Right cardiac atrium (tissue), 5 donors: ENCODE measurements at regions not wholly inside any gene's neighbourhood (a gene's known extent, or its start where the extent isn't known, plus 50 kb on each side); places are given as distances from the start of the nearest gene placed in this dataset.

ENCODE experiments used
- ATAC-seq, 2 donors: fragments of 200-7000 bp; cut with Tn5 transposase; one replicate each; pipeline versions ENCODE4 v1.8.0 to v1.9.1; 2020; ENCODE audit warnings: moderate library complexity in 2 of 2, mild to moderate bottlenecking in 1 of 2
- DNase-seq, 3 donors: peaks; one replicate each; pipeline ENCODE4 v3.0.0-alpha.2; 2020
- H3K27ac ChIP-seq: one replicate; pipeline ENCODE4 v1.5.1; 2013; ENCODE audit warnings: mild to moderate bottlenecking, low read length, control low read depth, moderate library complexity
- H3K27me3 ChIP-seq: one replicate; pipeline ENCODE4 v1.6.1; 2013; ENCODE audit not compliant: control insufficient read depth, insufficient read depth
- H3K4me1 ChIP-seq: one replicate; pipeline ENCODE4 v1.6.1; 2013; ENCODE audit warnings: low read length; ENCODE audit not compliant: control insufficient read depth, insufficient read depth
- H3K4me3 ChIP-seq: one replicate; pipeline ENCODE4 v1.5.1; 2013; ENCODE audit warnings: low read length, control low read depth
- H3K9me3 ChIP-seq: one replicate; pipeline ENCODE4 v1.6.1; 2013; ENCODE audit warnings: low read length; ENCODE audit not compliant: control insufficient read depth
- WGBS: extraction: QIAGEN DNeasy Blood & Tissue Kit; methylation state at CpG from one replicate; pipeline ENCODE4 v1.1.7; 2013; 5-methylcytosine and 5-hydroxymethylcytosine counted together
- intact Hi-C, 4 donors: fragments of 100-400 bp; cut with DNase I; formaldehyde crosslinking; loops; one replicate each; pipeline versions ENCODE4 v1.11.0 to v1.14.0; 2022 to 2023
- donor health status: healthy with polysubstance abuse.
- donor health status: DM: no; HTN: yes; CAD: no.
- donor health status: DM: no; HTN: no; CAD: no.
- donor health status: DM: no; HTN: yes; CAD: no; lungs with severe emphysema.
- donor health status: DM: yes; HTN: yes; CAD: no.

DNA sequence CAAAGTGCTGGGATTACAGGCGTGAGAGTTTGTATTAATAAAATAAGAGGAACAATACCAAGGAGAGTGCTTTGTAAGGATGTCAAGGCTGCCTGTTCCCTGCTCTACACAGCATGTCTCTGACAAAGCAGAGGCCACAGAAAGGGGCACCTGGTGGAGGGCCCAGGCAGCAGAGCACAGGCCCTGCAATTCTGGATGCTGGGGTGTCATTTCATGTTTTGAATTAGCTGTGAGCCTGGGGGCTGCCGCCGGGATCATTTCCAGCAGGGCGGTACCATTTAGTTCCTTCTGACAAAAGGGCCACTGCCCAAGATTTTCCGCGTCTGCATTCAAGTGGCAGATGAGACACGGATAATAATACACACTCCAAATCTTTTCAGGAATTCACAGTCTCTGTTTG lies 396.9 kb downstream of the GADD45G start:
- DNase-seq (no peak), ATAC-seq (no peak)
- intact Hi-C loops = loop anchor here in 3 of 4 donors (10.0 kb wide), 2 partner anchors 93 to 127 kb away; no protein-coding TSS in a partner anchor
- Histone ChIP-seq H3K9me3 (no peaks in the 10 kb centered on the region), H3K27me3 (no peaks in the 10 kb centered on the region), H3K4me3 (no peak overlapping the region), H3K4me1 (peaks cover 16% of the 10 kb centered on the region), H3K27ac (peak overlapping the region; percentile 9)
- WGBS = 53% methylated on average over 7 of the region's 7 CpGs

DNA sequence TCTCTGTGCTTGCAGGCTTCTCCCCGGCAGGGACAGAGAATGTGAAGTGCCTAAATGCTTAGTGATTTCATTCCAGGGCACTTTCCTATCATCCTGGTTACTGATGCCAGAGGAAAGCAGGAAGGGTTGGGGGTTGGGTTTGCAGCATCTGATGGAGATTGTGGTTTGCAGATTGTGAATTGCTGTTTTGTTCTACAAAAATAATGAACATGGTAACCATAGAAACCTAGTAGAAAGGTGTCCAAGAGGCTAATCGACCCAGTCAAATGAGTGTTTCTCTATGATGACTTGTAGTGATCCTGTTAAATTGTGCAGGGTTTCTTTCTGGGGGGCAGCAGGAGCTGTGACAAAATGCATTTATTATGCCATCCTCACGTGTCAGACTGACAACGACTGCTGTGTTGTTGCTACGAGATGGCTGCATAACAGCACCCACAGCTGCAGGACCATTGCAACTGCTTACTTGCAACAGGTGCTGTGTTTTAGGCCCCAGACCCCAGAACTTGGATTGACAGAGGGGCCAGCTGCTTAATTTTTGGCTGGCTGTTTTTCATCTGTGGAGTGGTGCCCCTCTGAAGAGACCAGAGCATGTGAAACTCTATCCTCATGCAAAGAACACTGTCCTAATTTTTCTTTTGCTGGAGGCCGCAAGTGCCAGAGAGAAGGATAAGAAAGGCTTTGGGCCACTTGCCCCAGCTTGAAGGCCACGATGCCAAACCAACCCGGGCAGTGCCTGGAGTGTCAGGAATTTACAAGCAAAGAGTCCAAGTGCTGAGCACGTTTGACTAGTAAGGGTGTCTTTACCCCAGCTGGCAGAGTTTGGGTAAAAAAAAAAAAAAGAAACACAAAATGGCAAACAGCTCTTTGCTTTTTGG lies 397.8 kb downstream of the GADD45G start:
- H3K27ac ChIP-seq = peak overlapping the region; percentile 53
- intact Hi-C loops = loop anchor here in 3 of 4 donors (10.0 kb wide), 2 partner anchors 92 to 128 kb away; no protein-coding TSS in a partner anchor
- DNase-seq (peak in 2 of 3 donors; percentile 75 to 78), ATAC-seq (peak in 1 of 2 donors; percentile 43)
- no peaks in the 10 kb centered on the region for H3K27me3 ChIP-seq
- no peaks in the 10 kb centered on the region for H3K9me3 ChIP-seq
- H3K4me3 ChIP-seq = no peak overlapping the region
- WGBS = 36% methylated on average over 9 of the region's 9 CpGs
- peaks cover 16% of the 10 kb centered on the region for H3K4me1 ChIP-seq

- peaks cover 11% of the 10 kb centered on the region for H3K4me1 ChIP-seq
- intact Hi-C loops = loop anchor here in 3 of 4 donors (10.0 kb wide), 2 partner anchors 89 to 131 kb away; no protein-coding TSS in a partner anchor
- H3K9me3 ChIP-seq = no peaks in the 10 kb centered on the region
- no peaks in the 10 kb centered on the region for H3K27me3 ChIP-seq
- H3K27ac ChIP-seq = no peak overlapping the region
- 95% methylated on average over 3 of the region's 3 CpGs for WGBS
- no peak overlapping the region for H3K4me3 ChIP-seq
- no peak for ATAC-seq
- DNase-seq = no peak
Measured at GRCh38 chr9:90005388-90005787, 400.6 kb downstream of the GADD45G start.

- ATAC-seq = no peak
- Histone ChIP-seq H3K27ac (no peak overlapping the region), H3K9me3 (no peaks in the 10 kb centered on the region), H3K4me1 (peaks cover 5% of the 10 kb centered on the region), H3K27me3 (no peaks in the 10 kb centered on the region), H3K4me3 (no peak overlapping the region)
- 69% methylated on average over 11 of the region's 11 CpGs for WGBS
- intact Hi-C loops = loop anchor here in 3 of 4 donors (10.0 kb wide), 2 partner anchors 87 to 133 kb away; no protein-coding TSS in a partner anchor
- DNase-seq = no peak
Measured at GRCh38 chr9:90007516-90008440, 403.0 kb downstream of the GADD45G start.

GRCh38 chr9:90009447-90009846 lies 404.6 kb downstream of the GADD45G start:
- ATAC-seq (no peak), DNase-seq (no peak)
- no peak overlapping the region for H3K4me3 ChIP-seq
- H3K27me3 ChIP-seq = no peaks in the 10 kb centered on the region
- no peaks in the 10 kb centered on the region for H3K4me1 ChIP-seq
- intact Hi-C loops = loop anchor here in 3 of 4 donors (10.0 kb wide), 2 partner anchors 85 to 135 kb away; no protein-coding TSS in a partner anchor
- no peaks in the 10 kb centered on the region for H3K9me3 ChIP-seq
- WGBS = 61% methylated on average over 4 of the region's 4 CpGs
- H3K27ac ChIP-seq = no peak overlapping the region

- intact Hi-C loops = no loop called here
- Histone ChIP-seq H3K4me1 (no peaks in the 10 kb centered on the region), H3K9me3 (no peaks in the 10 kb centered on the region), H3K27me3 (no peaks in the 10 kb centered on the region), H3K4me3 (no peak overlapping the region), H3K27ac (no peak overlapping the region)
- peak in 1 of 2 donors; percentile 26 for ATAC-seq
- WGBS = 94% methylated on average over 11 of the region's 11 CpGs
- no peak for DNase-seq
Measured at GRCh38 chr9:90010793-90011192, 406.0 kb downstream of the GADD45G start.

GRCh38 chr9:90012949-90013348 lies 408.1 kb downstream of the GADD45G start:
- no peak for ATAC-seq
- no peaks in the 10 kb centered on the region for H3K4me1 ChIP-seq
- no peak for DNase-seq
- H3K4me3 ChIP-seq = no peak overlapping the region
- no peaks in the 10 kb centered on the region for H3K27me3 ChIP-seq
- no peak overlapping the region for H3K27ac ChIP-seq
- intact Hi-C loops = no loop called here
- H3K9me3 ChIP-seq = no peaks in the 10 kb centered on the region
- 16% methylated on average over 1 of the region's 1 CpG for WGBS

DNA sequence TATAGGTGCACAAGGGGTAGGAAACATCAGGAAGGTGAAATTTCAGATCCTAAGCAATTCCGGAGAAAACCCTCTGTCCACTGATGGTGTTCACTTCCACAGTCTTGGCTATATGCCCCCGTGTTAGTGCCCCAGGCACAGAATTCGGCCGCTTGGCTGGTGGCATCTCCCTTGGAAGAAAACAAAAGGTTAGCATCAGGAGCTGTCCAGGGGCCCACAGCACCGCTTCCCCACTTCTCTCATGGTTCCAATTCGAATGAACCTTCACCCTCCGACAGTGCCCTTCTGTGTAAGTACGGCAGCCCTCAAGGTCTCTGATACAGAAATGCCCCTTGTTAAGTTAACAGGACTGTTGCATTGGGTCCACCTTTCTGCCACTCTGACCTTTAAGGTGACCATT lies 409.0 kb downstream of the GADD45G start:
- ATAC-seq (no peak), DNase-seq (no peak)
- WGBS = 93% methylated on average over 8 of the region's 8 CpGs
- H3K4me1 ChIP-seq = no peaks in the 10 kb centered on the region
- H3K4me3 ChIP-seq = no peak overlapping the region
- H3K9me3 ChIP-seq = no peaks in the 10 kb centered on the region
- H3K27me3 ChIP-seq = no peaks in the 10 kb centered on the region
- no peak overlapping the region for H3K27ac ChIP-seq
- intact Hi-C loops = no loop called here

DNA sequence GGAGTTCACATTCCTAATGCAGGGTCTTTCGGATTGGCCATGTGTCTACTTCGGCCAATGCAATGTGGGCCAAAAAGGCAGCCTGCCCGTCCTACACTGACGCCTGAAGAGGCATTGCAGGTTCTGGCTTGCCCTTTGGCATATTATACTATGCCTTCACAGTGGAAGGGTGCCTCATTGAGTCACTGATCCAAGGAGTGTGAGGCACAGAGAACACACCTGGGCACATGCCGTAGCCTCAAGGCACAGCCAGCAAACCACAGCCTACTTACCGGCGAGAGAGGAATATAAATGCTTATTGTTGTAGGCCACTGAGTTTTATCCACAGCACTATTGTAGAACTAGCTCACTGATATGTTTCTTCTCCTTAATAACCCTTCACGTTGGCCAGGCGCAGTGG lies 409.6 kb downstream of the GADD45G start:
- Histone ChIP-seq H3K9me3 (no peaks in the 10 kb centered on the region), H3K4me1 (no peaks in the 10 kb centered on the region), H3K27ac (no peak overlapping the region), H3K4me3 (no peak overlapping the region), H3K27me3 (no peaks in the 10 kb centered on the region)
- intact Hi-C loops = no loop called here
- DNase-seq = no peak
- no peak for ATAC-seq
- WGBS = 95% methylated on average over 9 of the region's 9 CpGs

GRCh38 chr9:90016272-90016671 lies 411.5 kb downstream of the GADD45G start:
- Histone ChIP-seq H3K27me3 (no peaks in the 10 kb centered on the region), H3K9me3 (no peaks in the 10 kb centered on the region), H3K4me3 (no peak overlapping the region), H3K4me1 (no peaks in the 10 kb centered on the region), H3K27ac (no peak overlapping the region)
- ATAC-seq (no peak), DNase-seq (no peak)
- WGBS = 76% methylated on average over 1 of the region's 1 CpG
- intact Hi-C loops = no loop called here

DNA sequence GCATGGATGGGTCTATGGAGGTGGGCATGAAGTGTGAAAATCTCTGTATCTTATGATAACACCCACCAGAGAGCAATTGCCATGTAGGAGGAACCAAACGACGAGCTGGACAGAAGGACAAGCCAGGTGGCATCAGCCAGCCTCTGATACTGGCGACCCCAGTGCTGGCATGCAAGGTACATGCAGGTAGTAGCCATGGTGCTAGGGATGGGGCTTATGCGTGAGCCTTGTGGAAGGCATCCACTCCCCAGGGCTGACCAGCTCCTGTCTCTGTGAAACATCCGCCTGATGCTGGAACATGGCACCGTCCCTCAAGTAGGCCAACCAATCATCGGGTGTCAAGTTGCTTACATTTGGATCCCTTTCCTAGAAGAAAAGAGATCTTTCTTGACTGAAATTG lies 412.9 kb downstream of the GADD45G start:
- intact Hi-C loops = no loop called here
- no peak for ATAC-seq
- WGBS = 83% methylated on average over 7 of the region's 7 CpGs

More for the DNA sequence above, 412.9 kb downstream of the GADD45G start:
- no peak overlapping the region for H3K27ac ChIP-seq
- no peak overlapping the region for H3K4me3 ChIP-seq
- H3K27me3 ChIP-seq = no peaks in the 10 kb centered on the region
- no peak for DNase-seq
- no peaks in the 10 kb centered on the region for H3K9me3 ChIP-seq
- H3K4me1 ChIP-seq = no peaks in the 10 kb centered on the region
